ENCODE measurements at regions not wholly inside any gene's neighbourhood (a gene's known extent, or its start where the extent isn't known, plus 50 kb on each side); places are given as distances from the start of the nearest gene placed in this dataset.
"Not testable (repeated sequence)": the region's sequence is repeated elsewhere in the genome, so short reads cannot be mapped to it uniquely, and the experiment has no call there.

DNA sequence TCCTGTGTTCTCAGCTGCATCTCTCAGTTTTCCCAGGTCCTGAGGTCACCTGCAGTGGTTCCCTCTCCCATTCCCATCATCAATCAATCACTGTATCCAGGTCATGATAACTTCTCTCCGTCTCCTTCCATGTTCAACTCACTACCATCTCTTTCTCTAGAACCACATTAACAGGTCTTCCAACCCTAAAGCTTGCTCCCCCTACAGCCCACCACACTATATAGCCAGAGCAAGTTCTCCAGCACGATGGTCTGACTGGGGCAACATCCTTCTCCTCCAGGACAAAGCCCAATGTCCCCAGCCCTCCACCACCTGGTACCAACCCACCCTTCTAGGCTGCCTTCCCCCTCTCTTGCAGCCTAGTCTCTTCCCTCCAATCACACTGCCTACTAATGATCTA, 241.6 kb downstream of the CDK5RAP2 start:
- FAIRE-seq = no peak

DNA sequence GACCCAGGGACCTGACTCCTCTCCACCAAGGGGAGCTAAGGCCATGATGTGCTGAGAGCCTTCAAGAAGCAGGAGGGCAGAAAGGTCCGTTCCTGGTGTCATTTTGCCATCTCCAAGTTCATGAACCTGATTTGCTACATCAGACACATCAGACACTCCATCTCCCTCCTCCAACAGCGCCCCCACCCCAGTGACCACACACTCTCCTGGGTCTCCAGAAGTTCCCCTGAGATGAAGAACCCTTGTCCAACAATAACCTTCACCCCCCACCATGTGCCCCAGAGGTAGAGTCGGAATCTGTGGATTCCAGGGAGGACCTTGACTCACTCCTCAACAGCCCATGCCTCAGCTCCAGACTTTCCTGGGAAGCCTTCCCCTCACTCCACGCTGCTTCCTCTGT, 242.8 kb downstream of the CDK5RAP2 start:
- DNase-seq (ENCODE audit: low spot score in 2 of 2) = no peak
- no peak for FAIRE-seq

More for the DNA sequence above, 241.6 kb downstream of the CDK5RAP2 start:
- no peak for DNase-seq (ENCODE audit: low spot score in 2 of 2)

DNA sequence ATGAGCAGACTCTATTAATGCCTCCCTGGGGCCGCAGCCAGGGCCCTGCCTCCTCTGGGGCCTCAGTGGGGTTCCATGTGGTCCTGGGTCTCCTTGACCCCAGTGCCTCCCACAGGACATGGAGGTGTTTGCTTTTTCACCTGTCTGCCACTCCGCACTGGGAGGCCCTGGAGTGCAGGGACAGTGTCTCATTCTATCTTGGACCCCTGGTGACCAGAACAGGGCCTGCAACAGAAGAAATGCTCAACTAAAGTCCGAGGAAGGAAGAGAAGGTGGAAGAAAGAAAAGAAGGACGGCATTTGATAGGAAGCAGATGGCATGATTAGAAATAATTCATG, 243.2 kb downstream of the CDK5RAP2 start:
- DNase-seq (ENCODE audit: low spot score in 2 of 2) = no peak
- FAIRE-seq = no peak

DNA sequence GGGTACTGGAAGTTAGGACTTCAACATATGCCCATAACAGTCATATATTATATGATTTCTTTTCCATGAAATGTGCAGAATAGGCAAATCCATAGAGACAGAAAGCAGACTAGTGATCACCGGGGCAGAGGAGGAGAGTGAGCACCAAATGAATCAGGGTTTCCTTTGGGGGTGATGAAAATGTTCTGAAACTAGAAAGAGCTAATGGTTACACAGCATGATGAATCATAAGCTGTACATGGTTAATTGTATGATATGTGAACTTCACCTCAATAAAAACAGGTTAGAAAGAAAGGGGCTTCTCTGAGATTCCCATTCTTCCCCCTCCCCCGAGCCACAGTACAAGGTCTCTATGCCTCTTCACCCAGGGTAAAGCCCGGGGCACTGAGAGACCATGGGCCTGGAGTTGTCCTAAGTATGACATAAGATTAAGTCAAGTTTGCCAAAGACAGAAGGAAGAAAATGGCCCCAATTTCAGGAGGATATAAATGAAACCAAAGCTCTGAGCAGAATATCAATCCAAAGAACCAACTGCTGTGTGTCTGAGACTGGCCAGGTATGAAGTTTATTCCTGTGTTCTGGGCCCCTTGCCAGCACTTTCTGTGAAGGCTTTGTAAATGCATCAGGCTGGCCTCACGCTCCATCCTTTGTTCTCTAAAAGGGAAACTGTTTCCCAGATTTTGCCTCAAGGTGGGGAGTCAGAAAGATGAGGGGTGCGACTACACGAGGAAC, 243.8 kb downstream of the CDK5RAP2 start:
- FAIRE-seq = no peak
- DNase-seq (ENCODE audit: low spot score in 2 of 2) = no peak

DNA sequence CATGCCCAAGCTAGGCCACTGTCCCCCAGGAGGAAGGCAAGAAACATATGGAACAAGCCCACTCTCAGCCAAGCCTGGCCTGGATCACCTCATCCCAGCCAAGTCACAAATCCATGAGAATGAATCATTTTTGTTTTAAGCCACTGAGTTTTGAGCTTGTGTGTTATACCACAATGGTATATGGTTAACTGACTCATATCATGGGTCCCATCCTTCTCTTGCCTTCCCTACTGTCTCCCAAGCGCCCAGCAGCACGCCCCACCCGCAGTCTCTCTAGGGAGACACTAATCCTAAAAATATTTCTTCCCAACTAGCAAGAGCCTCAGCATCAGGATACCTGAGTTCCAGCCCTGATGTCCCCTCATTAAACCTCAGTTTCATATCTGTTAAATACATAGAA, 248.1 kb downstream of the CDK5RAP2 start:
- DNase-seq (ENCODE audit: low spot score in 2 of 2) = no peak
- FAIRE-seq = no peak

DNA sequence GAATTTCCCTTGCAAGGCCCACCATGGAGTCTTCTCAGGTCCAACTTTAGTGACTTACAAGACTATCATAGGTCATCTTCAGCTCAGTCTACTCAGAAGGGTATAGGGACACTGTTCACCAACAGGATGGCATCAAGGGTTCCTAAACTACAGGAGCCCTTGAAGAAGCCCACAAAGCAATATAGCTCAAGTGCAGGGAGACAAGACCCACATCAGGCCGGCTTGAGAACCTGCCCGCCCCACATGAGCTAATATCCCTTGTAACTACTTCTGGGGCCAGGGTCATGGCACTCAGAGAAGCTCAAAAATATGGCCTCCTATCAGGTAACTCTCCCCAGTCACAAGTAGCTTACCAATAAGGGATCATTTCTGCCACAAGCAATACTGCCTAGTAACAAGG, 249.9 kb downstream of the CDK5RAP2 start:
- DNase-seq (ENCODE audit: low spot score in 2 of 2) = no peak

DNA sequence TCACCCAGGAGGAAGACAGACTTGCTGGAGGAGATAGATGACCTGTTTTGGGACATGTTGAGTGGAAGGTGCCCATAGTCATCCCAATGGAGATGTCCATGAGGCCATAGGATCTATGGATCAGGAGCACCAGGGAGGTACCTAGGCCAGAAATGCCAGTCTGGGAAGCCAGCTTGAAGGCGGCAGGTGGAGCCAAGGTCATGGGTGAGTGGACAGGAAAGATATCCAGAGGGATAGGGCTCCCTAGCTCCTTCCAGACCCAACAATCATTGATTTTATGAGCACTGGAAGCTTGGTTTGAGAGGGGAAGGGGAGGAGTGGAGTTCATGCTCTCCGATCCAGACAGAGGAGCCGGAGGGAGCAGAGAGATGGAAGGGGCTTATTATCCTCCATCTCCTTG, 252.6 kb downstream of the CDK5RAP2 start:
- DNase-seq (ENCODE audit: low spot score in 2 of 2) (no peak), FAIRE-seq (no peak)

More for the DNA sequence above, 249.9 kb downstream of the CDK5RAP2 start:
- no peak for FAIRE-seq

DNA sequence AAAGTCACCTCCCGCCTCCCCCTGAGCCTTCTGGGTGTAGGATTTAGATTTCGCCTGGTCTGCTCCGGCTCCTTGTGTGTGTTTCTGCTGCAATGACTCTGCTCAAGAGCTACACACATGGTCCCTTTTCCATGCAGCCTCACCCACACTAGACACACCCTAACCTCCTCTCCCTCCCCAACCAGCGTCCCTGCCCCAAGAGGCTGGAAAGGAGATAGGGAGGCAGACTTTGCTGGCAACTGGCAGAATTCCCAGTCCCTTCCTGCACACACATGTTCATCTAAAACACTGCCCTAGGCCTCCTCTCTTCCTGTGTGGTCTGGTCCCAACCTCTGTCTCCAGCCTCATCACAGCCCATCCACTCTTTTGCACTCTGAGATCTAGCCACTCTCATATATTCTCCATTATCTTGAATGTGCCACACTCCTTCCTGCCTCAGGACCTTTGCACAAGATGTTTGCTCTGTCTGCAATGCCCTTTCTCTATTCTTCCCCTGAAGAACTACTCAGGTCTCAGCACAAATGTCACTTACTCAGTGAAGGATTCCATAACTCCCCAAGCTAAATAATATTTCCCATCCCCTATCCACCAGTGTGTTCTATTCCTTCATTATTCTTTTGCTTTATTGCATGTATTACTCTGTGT, 253.8 kb downstream of the CDK5RAP2 start:
- DNase-seq (ENCODE audit: low spot score in 2 of 2) = no peak
- FAIRE-seq = no peak

DNA sequence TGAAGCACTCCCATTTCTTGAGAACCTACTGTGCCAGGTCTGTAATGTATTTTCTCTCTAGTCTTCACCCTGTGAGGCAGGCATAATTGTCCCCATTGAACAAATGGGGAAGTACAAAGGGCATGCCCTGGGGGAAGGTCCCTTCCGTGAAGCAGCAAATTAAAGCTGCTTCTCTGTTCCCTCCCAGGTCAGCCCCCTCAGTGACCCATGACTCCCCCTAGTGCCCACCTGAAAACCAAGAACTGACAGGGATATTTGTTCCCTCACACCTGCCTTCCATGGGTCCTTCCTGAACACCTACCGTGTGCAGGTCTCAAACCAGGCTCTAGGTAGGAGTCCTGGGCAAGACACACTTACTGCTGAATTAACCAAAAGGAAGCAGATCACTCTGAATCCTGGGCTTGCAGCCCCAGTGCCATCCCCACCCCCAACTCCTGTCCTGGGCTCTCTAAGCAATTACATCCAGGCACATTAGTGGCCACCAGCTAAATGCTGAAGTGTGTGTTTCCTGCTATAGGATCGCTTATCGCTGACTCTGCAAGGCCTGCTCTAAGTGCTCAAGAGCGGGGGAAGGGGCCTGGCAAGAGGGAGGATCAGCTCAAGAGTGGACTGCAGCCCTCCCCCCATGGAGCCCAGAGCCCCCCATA, 254.8 kb downstream of the CDK5RAP2 start:
- DNase-seq (ENCODE audit: low spot score in 2 of 2) = no peak
- no peak for FAIRE-seq

DNA sequence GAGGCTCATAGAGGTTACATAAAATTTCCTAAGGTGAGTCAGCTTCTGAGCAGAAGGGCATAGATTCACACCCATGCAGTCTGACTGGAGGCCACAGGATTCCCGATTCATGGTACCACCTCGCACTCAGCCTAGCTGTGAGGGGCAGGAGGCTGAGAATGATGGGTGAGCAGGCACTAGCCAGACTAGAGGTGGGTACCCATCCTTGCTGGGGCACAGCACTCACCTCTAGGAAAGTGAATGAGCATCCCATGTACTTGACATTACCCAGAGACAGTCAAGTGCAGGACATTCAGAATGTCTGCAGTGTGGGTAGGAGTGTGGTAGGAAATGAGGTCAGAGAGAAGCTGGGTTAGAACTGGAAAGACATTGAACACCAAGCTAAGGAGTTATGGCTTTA, 255.5 kb downstream of the CDK5RAP2 start:
- no peak for DNase-seq (ENCODE audit: low spot score in 2 of 2)
- FAIRE-seq = no peak

DNA sequence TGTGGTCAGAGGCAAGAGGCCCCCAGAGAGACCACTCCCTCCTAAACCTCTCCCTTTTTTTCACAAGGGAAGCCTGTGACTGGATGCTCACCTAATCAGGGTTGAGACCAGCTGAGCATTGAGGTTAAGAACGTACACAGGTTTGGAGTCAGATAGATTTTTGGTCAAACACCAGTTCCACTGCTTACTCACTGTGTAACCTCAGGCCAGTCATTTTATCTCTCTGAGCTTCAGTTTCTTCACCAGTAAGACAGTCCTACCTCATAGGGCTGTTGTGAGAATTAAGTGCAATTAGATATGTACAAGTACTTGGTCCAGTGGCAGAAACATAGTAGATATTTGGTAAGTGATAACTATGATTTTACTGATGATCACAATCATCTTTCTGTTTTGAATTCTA, 256.8 kb downstream of the CDK5RAP2 start:
- FAIRE-seq (no peak), DNase-seq (ENCODE audit: low spot score in 2 of 2) (no peak)

DNA sequence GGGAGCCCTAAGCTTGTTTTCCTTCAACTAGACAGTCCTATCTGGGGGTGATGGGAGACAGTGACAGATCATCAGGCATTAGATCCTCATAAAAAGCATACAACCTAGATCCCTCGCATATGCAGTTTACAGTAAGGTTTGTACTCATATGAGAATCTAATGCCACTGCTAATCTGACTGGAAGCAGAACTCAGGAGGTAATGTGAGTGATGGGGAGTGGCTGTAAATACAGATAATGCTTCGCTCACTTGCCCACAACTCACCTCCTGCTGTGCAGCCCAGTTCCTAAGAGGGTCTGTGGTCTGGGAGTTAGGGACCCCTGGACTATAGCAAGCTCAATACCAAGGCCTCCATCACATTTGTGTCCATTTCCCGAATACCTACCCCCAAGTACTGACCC, 260.5 kb downstream of the CDK5RAP2 start:
- no peak for FAIRE-seq
- DNase-seq (ENCODE audit: low spot score in 2 of 2) = no peak

DNA sequence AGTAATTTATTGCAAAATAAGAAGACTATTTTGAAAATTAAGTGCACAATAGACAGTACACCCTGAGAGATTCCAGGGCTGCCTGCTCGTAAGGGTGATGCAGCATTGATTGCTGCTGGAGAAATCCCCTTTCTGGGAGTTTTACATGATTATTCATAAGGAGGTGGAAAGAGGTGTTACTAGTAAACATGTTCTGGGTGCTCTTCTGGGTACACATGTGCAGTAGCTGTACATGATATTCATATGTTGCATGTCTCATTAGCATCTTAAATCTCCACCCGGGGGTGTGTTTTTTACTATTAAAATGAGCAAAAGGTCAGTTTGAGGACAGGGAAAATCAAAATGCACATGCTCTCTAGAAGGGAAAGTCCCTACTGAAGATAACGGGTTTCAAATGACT, 264.8 kb downstream of the CDK5RAP2 start:
- DNase-seq (ENCODE audit: low spot score in 2 of 2) (no peak), FAIRE-seq (no peak)

DNA sequence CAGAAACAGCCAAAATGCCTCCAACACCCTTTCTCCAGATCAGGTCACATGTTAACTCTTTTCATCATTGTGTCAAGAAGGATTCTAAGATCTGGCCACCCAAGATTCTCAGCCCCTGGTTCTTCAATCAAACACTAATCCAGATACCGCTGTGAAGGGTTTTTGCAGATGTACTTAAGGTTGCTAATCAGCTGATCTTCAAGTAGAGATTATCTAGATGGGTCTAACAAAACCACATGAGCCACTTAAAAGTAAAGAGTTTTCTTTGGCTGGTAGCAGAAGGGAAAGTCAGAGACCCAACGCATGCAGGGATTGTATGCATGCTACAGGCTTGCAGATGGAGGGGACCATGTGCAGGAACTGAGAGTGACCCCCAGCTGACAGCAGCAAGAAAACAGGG, 267.9 kb downstream of the CDK5RAP2 start:
- FAIRE-seq = no peak
- no peak for DNase-seq (ENCODE audit: low spot score in 2 of 2)

DNA sequence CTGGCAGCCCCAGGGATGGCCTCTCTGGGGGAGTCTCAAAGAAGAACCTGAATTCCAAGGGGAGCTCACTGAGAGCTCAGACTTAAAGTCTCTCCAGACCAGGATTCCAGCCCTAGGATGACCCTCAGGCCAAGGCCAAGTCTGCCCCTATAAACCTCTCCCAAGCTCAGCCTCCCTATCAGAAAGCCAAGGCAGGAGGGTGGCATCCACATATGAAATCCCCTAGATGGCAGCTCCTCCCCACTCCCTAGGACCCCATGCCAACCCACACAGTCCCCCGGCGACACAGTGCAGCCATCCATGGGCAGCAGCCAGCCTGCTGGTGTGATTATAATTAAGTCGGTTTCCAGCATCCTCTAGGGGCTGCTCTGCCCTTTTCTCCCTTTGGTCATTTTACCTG, 269.9 kb downstream of the CDK5RAP2 start:
- DNase-seq (ENCODE audit: low spot score in 2 of 2) (no peak), FAIRE-seq (no peak)

DNA sequence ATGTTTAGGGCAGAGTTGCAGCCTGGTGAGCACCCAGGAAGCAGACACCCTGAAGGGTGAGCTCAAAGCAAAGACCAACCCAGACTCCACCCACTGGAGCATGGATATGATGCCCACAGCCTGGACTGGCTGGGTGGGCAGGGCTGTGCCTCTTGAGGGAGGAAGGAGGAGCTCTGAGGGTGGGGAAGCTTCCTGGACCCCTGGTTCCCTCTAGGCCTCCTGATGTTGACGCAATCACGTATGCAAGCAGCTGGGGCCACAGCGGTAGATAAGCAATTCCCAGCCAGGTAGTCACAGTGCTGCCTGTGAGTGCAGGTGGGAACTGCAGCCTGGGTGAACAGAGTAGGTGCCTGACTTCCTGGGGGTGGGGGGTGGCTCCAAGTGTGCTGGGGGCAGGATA, 271.5 kb downstream of the CDK5RAP2 start:
- no peak for DNase-seq (ENCODE audit: low spot score in 2 of 2)

DNA sequence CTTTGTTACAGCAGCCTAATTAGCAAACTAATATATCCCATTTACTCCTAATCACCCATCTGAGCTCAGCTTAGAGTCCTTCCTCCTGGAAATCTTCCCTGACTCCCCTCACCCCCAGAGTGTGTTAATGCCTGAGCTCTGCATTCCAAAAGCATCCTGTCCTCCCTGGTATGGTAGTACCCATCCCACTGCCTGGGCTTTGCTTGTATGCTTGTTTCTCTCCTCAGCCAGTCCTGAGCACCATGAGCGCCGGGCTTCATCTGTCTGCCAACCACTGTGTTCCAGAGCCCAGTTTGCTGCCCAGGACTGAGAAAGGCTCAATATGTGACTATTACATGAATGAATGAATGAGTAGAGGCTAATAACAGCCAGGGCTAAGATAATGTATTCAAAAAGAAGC, 272.4 kb downstream of the CDK5RAP2 start:
- FAIRE-seq = no peak
- no peak for DNase-seq (ENCODE audit: low spot score in 2 of 2)

More for the DNA sequence above, 271.5 kb downstream of the CDK5RAP2 start:
- FAIRE-seq = no peak

DNA sequence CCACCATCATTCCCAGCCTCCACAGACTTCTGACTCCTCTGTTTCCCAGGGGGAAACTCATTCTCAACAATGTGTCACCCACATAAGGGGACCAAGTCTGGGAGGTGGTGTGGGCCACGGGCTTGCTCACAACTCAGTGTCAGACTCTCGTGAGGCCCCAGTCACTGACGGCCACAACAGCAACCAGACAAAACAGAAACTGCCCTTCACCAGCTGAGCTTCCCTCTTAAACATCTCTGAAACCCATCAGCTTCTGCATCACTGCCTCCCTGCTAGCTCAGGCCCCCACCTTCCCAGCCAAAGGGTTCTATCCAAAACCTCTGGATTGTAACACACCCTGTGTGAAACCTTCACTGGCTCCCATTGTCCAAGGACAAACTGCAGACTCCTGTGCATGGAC, 273.4 kb downstream of the CDK5RAP2 start:
- FAIRE-seq (no peak), DNase-seq (ENCODE audit: low spot score in 2 of 2) (no peak)

DNA sequence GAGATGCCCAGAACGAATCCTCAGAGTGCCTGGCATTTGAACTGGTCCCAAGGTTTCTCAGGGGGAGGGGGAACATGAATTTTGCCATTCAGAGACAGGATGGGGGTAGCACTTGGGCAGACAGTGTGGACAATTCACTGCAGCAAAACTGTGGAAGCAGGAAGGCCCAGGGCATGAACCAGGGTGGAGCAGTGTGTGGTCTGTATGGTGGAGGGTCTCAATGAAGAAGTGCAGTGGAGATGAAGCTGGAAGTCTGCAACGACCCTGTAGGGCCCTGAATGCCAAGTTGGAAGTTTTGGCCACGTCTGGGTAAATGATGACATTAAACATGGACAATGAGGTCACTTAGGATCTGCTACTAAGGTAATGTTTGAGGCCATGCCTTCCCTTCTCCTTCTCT, 273.9 kb downstream of the CDK5RAP2 start:
- no peak for FAIRE-seq

DNA sequence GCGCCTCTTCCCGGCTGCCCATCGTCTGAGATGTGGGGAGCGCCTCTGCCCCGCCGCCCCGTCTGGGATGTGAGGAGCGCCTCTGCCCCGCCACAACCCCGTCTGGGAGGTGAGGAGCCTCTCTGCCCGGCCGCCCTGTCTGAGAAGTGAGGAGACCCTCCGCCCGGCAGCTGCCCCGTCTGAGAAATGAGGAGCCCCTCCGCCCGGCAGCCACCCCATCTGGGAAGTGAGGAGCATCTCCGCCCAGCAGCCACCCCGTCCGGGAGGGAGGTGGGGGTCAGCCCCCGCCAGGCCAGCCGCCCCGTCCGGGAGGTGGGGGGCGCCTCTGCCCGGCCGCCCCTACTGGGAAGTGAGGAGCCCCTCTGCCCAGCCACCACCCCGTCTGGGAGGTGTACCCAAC, 275.1 kb downstream of the CDK5RAP2 start:
- FAIRE-seq; DNase-seq (ENCODE audit: low spot score in 2 of 2): not testable (repeated sequence)

More for the DNA sequence above, 273.9 kb downstream of the CDK5RAP2 start:
- no peak for DNase-seq (ENCODE audit: low spot score in 2 of 2)

DNA sequence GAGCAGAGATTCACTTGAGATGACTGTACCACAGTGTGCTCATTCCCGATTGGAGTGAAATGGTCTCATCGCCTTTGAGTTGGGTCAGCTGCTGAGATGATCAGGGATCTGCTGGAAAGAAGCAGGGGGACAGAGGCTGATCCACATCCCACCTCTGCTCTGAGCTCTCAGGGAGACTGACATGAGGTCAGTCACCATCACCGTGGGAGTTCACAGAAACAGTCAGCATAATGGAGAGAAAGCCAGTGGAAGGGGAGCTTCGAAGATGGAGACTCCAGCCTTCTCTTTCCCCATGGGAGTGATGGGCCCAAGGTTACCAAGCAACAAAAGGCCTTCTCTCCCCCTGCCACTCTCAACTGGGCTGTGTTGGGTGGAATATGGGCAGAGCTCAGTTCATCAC, 276.4 kb downstream of the CDK5RAP2 start:
- FAIRE-seq (no peak), DNase-seq (ENCODE audit: low spot score in 2 of 2) (no peak)

DNA sequence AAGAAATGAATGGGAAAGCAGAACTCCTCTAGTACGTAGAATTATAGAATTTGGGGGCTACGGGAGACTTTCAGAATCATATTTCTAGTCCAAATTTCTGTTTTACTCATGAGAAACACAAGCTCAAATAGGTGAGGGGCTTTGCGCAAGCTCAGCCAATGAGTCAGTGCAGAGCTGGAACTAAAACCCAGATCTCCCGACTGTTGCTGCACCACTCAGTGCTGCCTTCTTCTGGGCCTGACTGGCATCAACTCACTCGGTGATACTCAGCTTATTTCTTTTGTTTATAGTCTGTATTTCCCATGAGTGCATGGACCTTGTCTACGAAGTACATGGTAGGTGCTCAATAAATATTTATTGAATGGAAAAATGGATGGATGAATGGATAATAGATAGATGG, 280.2 kb downstream of the CDK5RAP2 start:
- no peak for DNase-seq (ENCODE audit: low spot score in 2 of 2)

More for the DNA sequence above, 280.2 kb downstream of the CDK5RAP2 start:
- FAIRE-seq = no peak

Data from frontal cortex (tissue), 3 donors.